ENCODE measurements at regions not wholly inside any gene's neighbourhood (a gene's known extent, or its start where the extent isn't known, plus 50 kb on each side); places are given as distances from the start of the nearest gene placed in this dataset.

DNA sequence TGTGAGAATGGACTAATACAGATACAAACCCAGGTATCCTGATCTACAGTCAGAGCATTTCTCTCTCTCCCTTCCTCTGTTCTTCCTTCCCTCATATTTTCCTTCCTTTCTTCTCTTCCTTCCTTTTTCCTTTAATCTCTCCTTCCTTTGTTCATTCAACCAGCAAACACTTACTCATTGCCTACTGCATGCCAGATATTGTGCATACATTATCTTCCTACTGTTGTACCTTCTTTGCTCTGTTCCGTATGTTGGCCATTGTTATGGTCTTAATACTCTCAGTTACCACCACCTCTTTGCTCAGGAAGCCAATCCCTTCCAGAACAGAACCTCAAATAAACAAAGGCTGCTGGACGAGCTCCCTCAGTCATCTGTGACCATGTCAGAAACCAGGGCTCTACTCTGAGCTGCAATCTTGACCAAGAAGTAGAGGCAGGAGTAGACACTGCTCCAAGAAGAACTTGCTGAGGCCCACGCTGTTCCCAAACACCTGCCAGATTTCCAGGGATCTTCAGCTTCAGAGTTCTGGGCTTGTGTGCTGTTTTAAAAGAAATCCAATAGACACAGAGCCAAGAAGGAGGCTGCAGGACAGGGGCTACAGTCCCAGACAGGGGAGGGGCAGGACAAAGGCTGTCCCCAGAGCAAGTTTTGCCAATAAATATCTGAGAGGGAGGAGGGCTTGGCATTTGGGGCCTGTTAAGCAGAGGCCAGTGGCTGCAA is 526.7 kb upstream of the TBX3 start:
- WGBS, 2 experiments = 87 to 91% methylated on average over 3 of the region's 3 CpGs
- H3K27ac ChIP-seq (ENCODE audit: insufficient read depth, low read depth, low read length, poor library complexity, severe bottlenecking) = no peak overlapping the region
- no peak overlapping the region for H3K4me3 ChIP-seq (ENCODE audit: insufficient read depth, low read depth, low read length)
- peaks cover 14% of the 10 kb centered on the region for H3K4me1 ChIP-seq (ENCODE audit: control insufficient read depth, insufficient read depth, low read length)
- H3K27me3 ChIP-seq (ENCODE audit: control insufficient read depth, insufficient read depth, low read length, poor library complexity, severe bottlenecking) = no peaks in the 10 kb centered on the region
- no peaks in the 10 kb centered on the region for H3K9me3 ChIP-seq (ENCODE audit: control insufficient read depth, low read length)
- H3K36me3 ChIP-seq (ENCODE audit: control insufficient read depth, insufficient read depth, low read length) = no peaks in the 10 kb centered on the region

DNA sequence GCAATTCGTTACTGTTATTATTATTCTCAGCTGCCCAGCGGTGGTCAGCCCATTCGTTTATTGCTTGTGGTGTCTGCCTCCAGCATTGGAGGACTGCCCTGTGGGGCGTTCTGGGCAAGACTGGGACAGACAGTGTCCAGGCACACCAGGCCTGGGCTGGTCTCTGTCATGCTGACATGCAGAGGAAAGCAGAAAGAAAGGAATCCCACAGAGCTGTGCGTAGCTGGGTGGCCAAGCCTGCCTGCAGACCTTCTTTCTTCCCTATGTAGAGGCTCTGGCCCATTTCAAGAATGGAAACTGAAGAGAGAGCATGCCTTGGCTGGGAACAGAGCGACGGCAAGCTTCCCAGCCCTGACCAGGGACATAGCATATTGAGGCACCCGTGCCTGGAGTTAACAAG is 525.3 kb upstream of the TBX3 start:
- Histone ChIP-seq H3K27ac (ENCODE audit: insufficient read depth, low read depth, low read length, poor library complexity, severe bottlenecking) (no peak overlapping the region), H3K27me3 (ENCODE audit: control insufficient read depth, insufficient read depth, low read length, poor library complexity, severe bottlenecking) (no peaks in the 10 kb centered on the region)
- 51 to 59% methylated on average over 8 of the region's 8 CpGs for WGBS, 2 experiments

DNA sequence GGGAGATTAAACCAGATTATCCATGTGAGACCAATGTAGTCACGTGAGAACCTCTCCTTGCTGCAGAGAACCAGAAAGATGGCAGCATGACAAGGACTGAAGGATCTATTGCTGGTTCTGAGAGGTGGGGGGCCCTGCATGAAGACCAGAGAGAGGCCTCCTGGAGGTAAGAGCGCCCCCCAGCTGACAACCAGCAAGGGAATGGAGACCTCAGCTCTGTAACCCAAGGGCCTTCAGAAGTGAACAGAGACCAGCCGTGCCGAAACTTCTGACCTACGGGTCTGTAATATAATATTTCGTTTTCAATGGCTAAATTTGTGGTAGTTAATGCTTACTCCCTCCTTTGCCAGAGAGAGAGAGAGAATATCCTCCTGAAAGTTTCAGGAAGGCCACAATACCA is 524.1 kb upstream of the TBX3 start:
- H3K27ac ChIP-seq (ENCODE audit: insufficient read depth, low read depth, low read length, poor library complexity, severe bottlenecking) = no peak overlapping the region
- 92 to 95% methylated on average over 6 of the region's 6 CpGs for WGBS, 2 experiments
- H3K9me3 ChIP-seq (ENCODE audit: control insufficient read depth, low read length) = no peaks in the 10 kb centered on the region
- H3K4me1 ChIP-seq (ENCODE audit: control insufficient read depth, insufficient read depth, low read length) = peaks cover 3% of the 10 kb centered on the region
- no peaks in the 10 kb centered on the region for H3K27me3 ChIP-seq (ENCODE audit: control insufficient read depth, insufficient read depth, low read length, poor library complexity, severe bottlenecking)
- no peak overlapping the region for H3K4me3 ChIP-seq (ENCODE audit: insufficient read depth, low read depth, low read length)
- H3K36me3 ChIP-seq (ENCODE audit: control insufficient read depth, insufficient read depth, low read length) = no peaks in the 10 kb centered on the region

More for the DNA sequence above, 525.3 kb upstream of the TBX3 start:
- Histone ChIP-seq H3K4me1 (ENCODE audit: control insufficient read depth, insufficient read depth, low read length) (peaks cover 14% of the 10 kb centered on the region), H3K4me3 (ENCODE audit: insufficient read depth, low read depth, low read length) (no peak overlapping the region), H3K9me3 (ENCODE audit: control insufficient read depth, low read length) (no peaks in the 10 kb centered on the region), H3K36me3 (ENCODE audit: control insufficient read depth, insufficient read depth, low read length) (no peaks in the 10 kb centered on the region)

DNA sequence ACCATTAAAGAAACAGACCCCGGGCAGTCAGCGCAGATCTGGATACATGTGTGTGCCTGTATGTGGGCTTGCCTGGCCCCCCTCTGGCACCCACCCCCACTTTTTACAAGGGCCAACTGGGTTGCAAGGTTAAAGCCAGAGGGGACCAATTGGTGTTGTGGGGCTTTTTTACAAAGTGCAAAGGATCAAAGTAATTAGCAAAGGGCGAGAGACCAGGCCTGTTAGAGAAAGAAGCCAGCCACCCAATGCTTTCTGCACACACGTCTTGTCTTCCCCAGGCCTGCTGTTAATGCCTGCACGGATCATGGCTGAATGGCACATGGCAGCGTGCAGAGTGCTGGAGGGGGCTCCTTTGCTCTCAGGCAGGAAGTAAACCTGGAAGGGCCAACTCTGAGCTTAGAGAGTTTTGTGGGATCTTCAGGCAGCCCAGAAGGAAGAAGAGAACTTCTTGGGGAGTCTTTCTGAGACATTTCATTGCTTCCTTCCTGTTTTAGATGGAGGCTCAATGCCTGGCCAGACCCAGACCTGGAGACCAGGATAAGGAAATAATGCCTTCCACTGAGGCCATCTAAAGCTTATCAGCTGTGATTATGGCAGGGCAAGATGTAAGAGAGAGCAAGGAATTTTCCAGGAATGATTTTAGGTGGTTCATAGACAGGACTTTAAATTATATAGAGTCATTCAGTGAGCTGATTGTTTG is 523.4 kb upstream of the TBX3 start:
- 91 to 92% methylated on average over 6 of the region's 6 CpGs for WGBS, 2 experiments
- H3K27ac ChIP-seq (ENCODE audit: insufficient read depth, low read depth, low read length, poor library complexity, severe bottlenecking) = no peak overlapping the region
- no peaks in the 10 kb centered on the region for H3K36me3 ChIP-seq (ENCODE audit: control insufficient read depth, insufficient read depth, low read length)
- H3K9me3 ChIP-seq (ENCODE audit: control insufficient read depth, low read length) = no peaks in the 10 kb centered on the region
- H3K4me1 ChIP-seq (ENCODE audit: control insufficient read depth, insufficient read depth, low read length) = no peaks in the 10 kb centered on the region
- no peaks in the 10 kb centered on the region for H3K27me3 ChIP-seq (ENCODE audit: control insufficient read depth, insufficient read depth, low read length, poor library complexity, severe bottlenecking)
- H3K4me3 ChIP-seq (ENCODE audit: insufficient read depth, low read depth, low read length) = no peak overlapping the region

DNA sequence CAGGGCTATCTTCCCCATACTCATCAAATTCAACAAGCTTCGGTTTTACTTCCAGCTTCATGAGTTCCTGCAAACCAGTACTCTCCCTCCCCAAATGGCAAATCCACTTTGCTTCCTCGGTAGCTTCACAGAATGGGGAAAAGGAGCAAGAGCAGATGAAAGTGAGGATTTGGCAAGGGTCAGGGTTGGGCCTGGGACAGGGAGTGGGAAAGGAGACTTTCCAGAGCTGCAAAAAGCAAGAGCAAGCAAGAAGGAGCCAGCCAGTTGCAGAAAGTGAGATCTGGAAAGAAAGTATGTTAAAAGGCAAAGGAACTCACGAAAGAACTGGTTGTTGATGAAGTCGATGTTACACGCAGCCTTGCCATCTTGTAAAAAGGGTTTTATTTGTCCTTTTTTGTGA is 522.8 kb upstream of the TBX3 start:
- H3K4me3 ChIP-seq (ENCODE audit: insufficient read depth, low read depth, low read length) = no peak overlapping the region
- 90 to 91% methylated on average over 5 of the region's 5 CpGs for WGBS, 2 experiments
- no peak overlapping the region for H3K27ac ChIP-seq (ENCODE audit: insufficient read depth, low read depth, low read length, poor library complexity, severe bottlenecking)
- no peaks in the 10 kb centered on the region for H3K4me1 ChIP-seq (ENCODE audit: control insufficient read depth, insufficient read depth, low read length)
- H3K36me3 ChIP-seq (ENCODE audit: control insufficient read depth, insufficient read depth, low read length) = no peaks in the 10 kb centered on the region
- no peaks in the 10 kb centered on the region for H3K27me3 ChIP-seq (ENCODE audit: control insufficient read depth, insufficient read depth, low read length, poor library complexity, severe bottlenecking)
- no peaks in the 10 kb centered on the region for H3K9me3 ChIP-seq (ENCODE audit: control insufficient read depth, low read length)

DNA sequence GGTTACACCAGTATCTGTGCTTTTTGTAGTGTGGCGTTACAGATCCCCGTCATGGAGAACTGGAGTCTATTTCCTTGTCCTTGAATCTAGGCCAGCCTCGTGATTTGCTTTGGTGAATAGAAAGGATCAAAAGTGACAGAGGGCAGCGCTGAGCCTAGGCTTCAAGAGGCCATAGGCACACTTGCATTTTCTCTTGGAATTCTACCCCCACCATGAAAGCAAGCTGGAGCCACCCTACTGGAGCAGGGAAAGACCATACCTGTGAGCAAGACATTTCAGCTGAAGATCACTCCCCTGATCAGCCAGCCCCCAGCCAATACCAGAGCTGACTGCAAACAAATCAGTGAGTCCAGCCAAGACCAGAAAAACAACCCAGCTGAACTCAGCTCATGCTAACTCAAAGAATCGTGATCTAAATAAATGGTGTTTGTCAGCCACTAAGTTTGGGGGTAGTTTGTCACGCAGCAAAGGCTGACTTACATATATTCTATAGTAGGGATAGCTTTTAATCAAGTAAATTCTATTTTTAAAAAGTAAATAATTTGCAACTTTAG is 521.9 kb upstream of the TBX3 start:
- no peak overlapping the region for H3K4me3 ChIP-seq (ENCODE audit: insufficient read depth, low read depth, low read length)
- no peaks in the 10 kb centered on the region for H3K9me3 ChIP-seq (ENCODE audit: control insufficient read depth, low read length)
- H3K27ac ChIP-seq (ENCODE audit: insufficient read depth, low read depth, low read length, poor library complexity, severe bottlenecking) = no peak overlapping the region
- H3K36me3 ChIP-seq (ENCODE audit: control insufficient read depth, insufficient read depth, low read length) = no peaks in the 10 kb centered on the region
- WGBS, 2 experiments = 59 to 61% methylated on average over 5 of the region's 6 CpGs
- no peaks in the 10 kb centered on the region for H3K4me1 ChIP-seq (ENCODE audit: control insufficient read depth, insufficient read depth, low read length)
- no peaks in the 10 kb centered on the region for H3K27me3 ChIP-seq (ENCODE audit: control insufficient read depth, insufficient read depth, low read length, poor library complexity, severe bottlenecking)

DNA sequence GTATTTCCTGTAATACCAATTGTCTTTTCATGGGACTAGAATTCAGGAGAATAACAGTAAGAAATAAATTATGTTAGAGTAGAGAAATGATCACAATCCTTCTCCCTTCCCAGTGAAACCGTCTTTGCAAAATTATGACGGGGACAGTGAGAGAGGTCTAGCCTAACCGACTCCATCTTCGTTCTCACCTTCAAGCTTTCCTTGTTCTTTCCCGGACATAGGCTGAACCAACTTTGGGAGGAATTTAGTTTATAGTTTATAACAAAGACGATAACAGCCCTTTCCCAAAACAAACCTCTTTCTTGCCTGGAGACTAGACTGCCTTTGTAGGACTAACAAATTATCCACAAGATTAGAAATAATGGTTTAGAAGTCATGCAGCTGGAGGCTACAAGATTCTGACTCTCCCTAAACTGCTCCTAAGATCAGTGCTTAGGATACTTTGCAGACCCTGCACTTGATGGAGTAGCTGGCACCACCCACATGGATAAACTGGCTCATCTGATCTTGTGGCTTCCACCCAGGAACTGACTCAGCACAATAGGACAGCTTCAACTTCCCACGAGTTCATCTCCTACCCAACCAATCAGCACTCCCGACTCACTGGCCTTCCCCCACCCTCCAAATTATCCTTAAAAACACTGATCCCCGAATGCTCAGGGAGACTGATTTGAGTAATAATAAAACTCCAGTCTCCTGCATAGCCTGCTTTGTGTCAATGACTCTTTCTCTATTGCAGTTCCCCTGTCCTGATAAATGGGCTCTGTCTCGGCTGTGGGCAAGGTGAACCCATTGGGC is 521.2 kb upstream of the TBX3 start:
- Histone ChIP-seq H3K9me3 (ENCODE audit: control insufficient read depth, low read length) (no peaks in the 10 kb centered on the region), H3K4me1 (ENCODE audit: control insufficient read depth, insufficient read depth, low read length) (no peaks in the 10 kb centered on the region), H3K4me3 (ENCODE audit: insufficient read depth, low read depth, low read length) (no peak overlapping the region), H3K27me3 (ENCODE audit: control insufficient read depth, insufficient read depth, low read length, poor library complexity, severe bottlenecking) (no peaks in the 10 kb centered on the region), H3K27ac (ENCODE audit: insufficient read depth, low read depth, low read length, poor library complexity, severe bottlenecking) (no peak overlapping the region), H3K36me3 (ENCODE audit: control insufficient read depth, insufficient read depth, low read length) (no peaks in the 10 kb centered on the region)
- 64 to 76% methylated on average over 4 to 10 of the region's 10 CpGs for WGBS, 2 experiments

DNA sequence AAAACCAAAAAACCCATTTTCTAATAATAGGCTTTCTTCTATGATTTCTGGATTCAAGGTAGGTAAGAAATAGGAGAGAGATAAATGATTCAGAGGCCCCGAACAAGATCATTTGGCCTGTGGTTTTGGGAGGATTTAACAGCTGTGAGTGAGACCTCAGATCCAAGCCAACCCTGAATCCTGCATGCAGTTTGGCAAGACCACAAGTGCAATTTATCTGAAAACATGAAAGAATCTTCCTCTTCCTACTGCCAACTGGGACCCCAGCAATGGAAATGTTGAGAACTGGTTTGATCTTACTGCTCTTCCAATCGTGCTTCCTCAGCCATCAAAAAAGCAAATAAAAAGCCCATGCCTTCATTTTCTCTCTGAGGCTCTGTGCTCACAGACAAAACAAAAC is 519.7 kb upstream of the TBX3 start:
- H3K4me1 ChIP-seq (ENCODE audit: control insufficient read depth, insufficient read depth, low read length) = no peaks in the 10 kb centered on the region
- 96 to 97% methylated on average over 2 of the region's 2 CpGs for WGBS, 2 experiments
- H3K27ac ChIP-seq (ENCODE audit: insufficient read depth, low read depth, low read length, poor library complexity, severe bottlenecking) = no peak overlapping the region
- H3K9me3 ChIP-seq (ENCODE audit: control insufficient read depth, low read length) = no peaks in the 10 kb centered on the region
- H3K4me3 ChIP-seq (ENCODE audit: insufficient read depth, low read depth, low read length) = no peak overlapping the region
- H3K27me3 ChIP-seq (ENCODE audit: control insufficient read depth, insufficient read depth, low read length, poor library complexity, severe bottlenecking) = no peaks in the 10 kb centered on the region
- no peaks in the 10 kb centered on the region for H3K36me3 ChIP-seq (ENCODE audit: control insufficient read depth, insufficient read depth, low read length)

DNA sequence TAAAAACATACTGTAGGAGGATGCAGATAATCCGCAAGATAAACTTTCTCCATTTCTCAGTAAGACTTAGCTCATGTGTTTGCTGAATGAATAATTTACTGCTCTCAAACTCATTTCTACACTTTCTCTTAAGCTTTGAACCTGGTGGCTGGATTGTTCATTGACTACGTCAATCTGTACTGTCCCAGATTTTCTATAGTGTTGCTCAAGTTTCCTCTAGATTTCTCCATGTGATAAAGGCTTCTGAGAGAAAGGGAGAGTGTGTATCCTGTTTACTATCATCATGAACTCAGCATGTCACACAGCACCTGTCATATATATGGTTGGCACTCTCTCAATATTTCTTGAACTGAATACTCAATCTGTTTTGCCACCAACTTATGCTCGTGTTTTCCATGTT is 518.0 kb upstream of the TBX3 start:
- H3K27me3 ChIP-seq (ENCODE audit: control insufficient read depth, insufficient read depth, low read length, poor library complexity, severe bottlenecking) = no peaks in the 10 kb centered on the region
- H3K9me3 ChIP-seq (ENCODE audit: control insufficient read depth, low read length) = no peaks in the 10 kb centered on the region
- no peak overlapping the region for H3K4me3 ChIP-seq (ENCODE audit: insufficient read depth, low read depth, low read length)
- H3K36me3 ChIP-seq (ENCODE audit: control insufficient read depth, insufficient read depth, low read length) = no peaks in the 10 kb centered on the region
- WGBS, 2 experiments = 90 to 95% methylated on average over 2 to 3 of the region's 3 CpGs
- H3K4me1 ChIP-seq (ENCODE audit: control insufficient read depth, insufficient read depth, low read length) = no peaks in the 10 kb centered on the region
- no peak overlapping the region for H3K27ac ChIP-seq (ENCODE audit: insufficient read depth, low read depth, low read length, poor library complexity, severe bottlenecking)

DNA sequence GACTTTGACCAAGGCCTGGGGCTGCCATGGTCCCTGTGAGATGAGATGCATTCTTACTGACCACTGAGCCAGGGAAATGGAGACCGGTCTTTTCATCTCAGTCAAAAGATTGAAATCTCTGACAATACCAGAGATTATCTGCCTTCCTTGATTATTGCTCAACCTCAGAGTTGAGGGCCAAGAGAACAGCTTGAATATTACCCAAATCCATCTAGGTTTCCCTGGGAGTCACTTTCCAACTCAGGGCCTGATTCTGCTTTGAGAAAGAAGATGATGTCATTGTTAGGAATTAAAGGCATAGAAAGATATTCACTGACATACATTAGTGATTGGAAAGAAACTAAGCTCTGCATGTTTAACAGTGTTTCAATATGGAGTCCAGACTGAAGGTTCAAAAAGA is 515.9 kb upstream of the TBX3 start:
- 96 to 98% methylated on average over 1 of the region's 1 CpG for WGBS, 2 experiments
- Histone ChIP-seq H3K4me3 (ENCODE audit: insufficient read depth, low read depth, low read length) (no peak overlapping the region), H3K4me1 (ENCODE audit: control insufficient read depth, insufficient read depth, low read length) (no peaks in the 10 kb centered on the region), H3K36me3 (ENCODE audit: control insufficient read depth, insufficient read depth, low read length) (no peaks in the 10 kb centered on the region), H3K9me3 (ENCODE audit: control insufficient read depth, low read length) (no peaks in the 10 kb centered on the region), H3K27ac (ENCODE audit: insufficient read depth, low read depth, low read length, poor library complexity, severe bottlenecking) (no peak overlapping the region), H3K27me3 (ENCODE audit: control insufficient read depth, insufficient read depth, low read length, poor library complexity, severe bottlenecking) (no peaks in the 10 kb centered on the region)
